Natural killer cell (primary cell): ENCODE measurements at regions not wholly inside any gene's neighbourhood (a gene's known extent, or its start where the extent isn't known, plus 50 kb on each side); places are given as distances from the start of the nearest gene placed in this dataset.

ENCODE experiments used
- ATAC-seq, 3 donors: fragments of 150-1000 bp in 2 of 3; fragments of 200-7000 bp in 1 of 3; cut with Tn5 transposase; 1 replicate in 1 of 3; 2 replicates in 2 of 3; pipeline ENCODE4 v1.10.0; 2021; ENCODE audit warnings: mild to moderate bottlenecking in 2 of 3, moderate library complexity in 2 of 3
- DNase-seq, 2 donors: peaks; one replicate each; pipeline versions ENCODE4 v3.0.0 to v3.0.0-alpha.2; 2013 to 2021; ENCODE audit warnings: mixed read lengths in 1 of 2
- H3K27ac ChIP-seq: one replicate; pipeline ENCODE4 v1.5.1; 2013; ENCODE audit warnings: mild to moderate bottlenecking, low read length
- H3K27me3 ChIP-seq: one replicate; pipeline ENCODE4 v1.6.1; 2013; ENCODE audit warnings: low read length; ENCODE audit not compliant: control insufficient read depth, insufficient read depth
- H3K36me3 ChIP-seq: one replicate; pipeline ENCODE4 v1.6.1; 2013; ENCODE audit warnings: low read length; ENCODE audit not compliant: control insufficient read depth, insufficient read depth
- H3K4me1 ChIP-seq: one replicate; pipeline ENCODE4 v1.6.1; 2013; ENCODE audit warnings: low read length; ENCODE audit not compliant: control insufficient read depth, insufficient read depth
- H3K4me3 ChIP-seq: one replicate; pipeline ENCODE4 v1.5.1; 2013; ENCODE audit warnings: low read length
- H3K9me3 ChIP-seq: one replicate; pipeline ENCODE4 v1.6.1; 2013; ENCODE audit warnings: low read length; ENCODE audit not compliant: control insufficient read depth, insufficient read depth
- H3K27ac Mint-ChIP-seq, 2 donors: one replicate each; pipeline ENCODE4 v1.8.0; 2022; ENCODE audit warnings: mild to moderate bottlenecking in 2 of 2, mixed read lengths in 2 of 2, moderate library complexity in 1 of 2
- H3K27me3 Mint-ChIP-seq, 2 donors: one replicate each; pipeline ENCODE4 v1.8.0; 2022; ENCODE audit warnings: low read depth in 2 of 2, mixed read lengths in 2 of 2
- H3K36me3 Mint-ChIP-seq: one replicate; pipeline ENCODE4 v1.8.0; 2022; ENCODE audit warnings: mixed read lengths
- H3K4me1 Mint-ChIP-seq, 2 donors: one replicate each; pipeline ENCODE4 v1.8.0; 2022; ENCODE audit warnings: mixed read lengths in 2 of 2
- H3K4me3 Mint-ChIP-seq: one replicate; pipeline ENCODE4 v1.8.0; 2022; ENCODE audit warnings: mild to moderate bottlenecking, moderate library complexity, mixed read lengths
- H3K9me3 Mint-ChIP-seq, 2 donors: one replicate each; pipeline ENCODE4 v1.8.0; 2022; ENCODE audit warnings: mixed read lengths in 2 of 2
- WGBS: methylation state at CpG from one replicate; pipeline ENCODE4 v1.1.7; 2013; ENCODE audit warnings: missing lambda C conversion rate; ENCODE audit not compliant: insufficient coverage; 5-methylcytosine and 5-hydroxymethylcytosine counted together
- intact Hi-C: fragments of 100-400 bp; cut with micrococcal nuclease; formaldehyde crosslinking; loops from one replicate; pipeline ENCODE4 v1.14.2; 2022
- TF ChIP-seq, protein P1 (sequence below): fragments of 200-600 bp; IDR thresholded peaks from one replicate; pipeline ENCODE4 v1.8.0; 2022; ENCODE audit warnings: antibody characterized with exemption

DNA sequence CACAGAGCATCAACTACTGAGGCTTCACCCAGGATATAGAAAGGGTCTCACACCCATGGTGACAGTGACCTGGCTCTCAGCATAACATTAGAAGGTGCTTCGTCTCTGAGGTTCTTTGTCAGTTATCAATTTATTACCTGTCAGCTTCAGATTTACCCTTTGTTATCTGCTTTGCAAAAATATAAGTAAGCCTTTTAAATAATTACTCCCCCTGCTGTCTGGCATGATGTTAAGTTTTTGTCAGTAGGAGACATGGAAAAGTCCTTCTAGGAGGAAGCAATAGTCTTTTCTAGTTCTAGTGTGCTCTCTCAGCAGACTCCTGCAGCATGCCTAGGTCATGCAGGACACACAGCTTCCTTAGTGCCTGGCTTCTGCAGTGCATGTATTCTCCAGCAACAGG lies 149.9 kb downstream of the RDH14 start:
- no peaks in the 10 kb centered on the region for H3K36me3 Mint-ChIP-seq
- no peak overlapping the region for H3K4me3 Mint-ChIP-seq
- ATAC-seq: no peak
- H3K27me3 Mint-ChIP-seq: peaks cover 0 to 3% of the 10 kb centered on the region in 2 donors
- Histone ChIP-seq H3K9me3 (no peaks in the 10 kb centered on the region), H3K36me3 (no peaks in the 10 kb centered on the region), H3K27me3 (no peaks in the 10 kb centered on the region), H3K4me1 (no peaks in the 10 kb centered on the region), H3K27ac (no peak overlapping the region), H3K4me3 (no peak overlapping the region)
- WGBS: 88% methylated on average over 1 of the region's 1 CpG
- intact Hi-C loops: no loop called here
- no peak for DNase-seq
- H3K9me3 Mint-ChIP-seq: peaks cover 2 to 4% of the 10 kb centered on the region in 2 donors
- H3K4me1 Mint-ChIP-seq: no peaks in the 10 kb centered on the region
- H3K27ac Mint-ChIP-seq: no peak overlapping the region
- TF ChIP-seq, protein P1, sequence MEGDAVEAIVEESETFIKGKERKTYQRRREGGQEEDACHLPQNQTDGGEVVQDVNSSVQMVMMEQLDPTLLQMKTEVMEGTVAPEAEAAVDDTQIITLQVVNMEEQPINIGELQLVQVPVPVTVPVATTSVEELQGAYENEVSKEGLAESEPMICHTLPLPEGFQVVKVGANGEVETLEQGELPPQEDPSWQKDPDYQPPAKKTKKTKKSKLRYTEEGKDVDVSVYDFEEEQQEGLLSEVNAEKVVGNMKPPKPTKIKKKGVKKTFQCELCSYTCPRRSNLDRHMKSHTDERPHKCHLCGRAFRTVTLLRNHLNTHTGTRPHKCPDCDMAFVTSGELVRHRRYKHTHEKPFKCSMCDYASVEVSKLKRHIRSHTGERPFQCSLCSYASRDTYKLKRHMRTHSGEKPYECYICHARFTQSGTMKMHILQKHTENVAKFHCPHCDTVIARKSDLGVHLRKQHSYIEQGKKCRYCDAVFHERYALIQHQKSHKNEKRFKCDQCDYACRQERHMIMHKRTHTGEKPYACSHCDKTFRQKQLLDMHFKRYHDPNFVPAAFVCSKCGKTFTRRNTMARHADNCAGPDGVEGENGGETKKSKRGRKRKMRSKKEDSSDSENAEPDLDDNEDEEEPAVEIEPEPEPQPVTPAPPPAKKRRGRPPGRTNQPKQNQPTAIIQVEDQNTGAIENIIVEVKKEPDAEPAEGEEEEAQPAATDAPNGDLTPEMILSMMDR: no peak

DNA sequence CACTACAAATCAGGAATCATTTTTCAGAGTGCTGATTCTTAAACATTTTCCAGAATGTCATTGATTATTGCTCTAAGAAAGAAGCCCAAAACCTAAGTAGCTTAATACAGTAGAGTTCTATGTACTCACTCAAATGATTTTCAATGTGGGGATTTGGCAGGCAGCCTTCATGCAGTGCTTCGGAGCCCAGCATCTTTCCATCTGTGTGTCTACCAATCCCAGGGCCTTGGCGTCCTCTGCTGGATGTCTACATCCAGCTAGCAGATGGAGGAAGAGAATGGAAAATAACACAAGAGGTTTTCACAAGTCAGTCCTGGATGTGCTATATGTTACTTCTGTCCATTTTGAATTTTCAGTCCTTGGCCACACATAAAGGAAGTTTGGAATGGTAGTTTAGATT lies 151.8 kb downstream of the RDH14 start:
- no peak overlapping the region for H3K4me3 Mint-ChIP-seq
- H3K27me3 Mint-ChIP-seq: peaks cover 0 to 3% of the 10 kb centered on the region in 2 donors
- no peak overlapping the region for H3K27ac ChIP-seq
- WGBS: 88% methylated on average over 2 of the region's 2 CpGs
- DNase-seq: no peak
- no peaks in the 10 kb centered on the region for H3K36me3 ChIP-seq
- no peaks in the 10 kb centered on the region for H3K9me3 ChIP-seq
- H3K4me1 ChIP-seq: no peaks in the 10 kb centered on the region
- H3K9me3 Mint-ChIP-seq: peaks cover 2% of the 10 kb centered on the region in 2 donors
- no peak overlapping the region for H3K27ac Mint-ChIP-seq
- no peaks in the 10 kb centered on the region for H3K4me1 Mint-ChIP-seq
- ATAC-seq: no peak
- TF ChIP-seq, protein P1: no peak
- intact Hi-C loops: no loop called here
- H3K36me3 Mint-ChIP-seq: no peaks in the 10 kb centered on the region
- no peak overlapping the region for H3K4me3 ChIP-seq
- H3K27me3 ChIP-seq: no peaks in the 10 kb centered on the region

DNA sequence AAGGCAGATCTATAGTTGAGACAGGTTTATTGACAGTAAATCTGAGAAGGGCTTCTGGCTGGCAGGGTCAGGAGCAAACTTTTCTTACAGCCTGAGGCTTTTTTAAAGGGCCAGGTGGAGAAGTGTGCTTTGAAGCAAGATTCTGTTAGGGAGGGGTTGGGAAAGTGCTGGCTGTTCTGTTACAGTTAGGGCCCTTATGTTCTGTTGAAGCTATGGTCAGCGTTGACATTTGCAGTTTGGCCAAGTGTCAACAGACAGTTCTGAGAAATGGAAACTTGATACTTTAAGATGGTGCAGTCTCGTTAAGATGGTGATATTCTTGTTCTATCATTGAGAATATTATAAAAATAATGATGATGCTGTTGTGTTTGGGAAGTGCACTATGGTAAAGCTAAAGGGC lies 154.2 kb downstream of the RDH14 start:
- H3K27ac Mint-ChIP-seq: no peak overlapping the region
- H3K27me3 Mint-ChIP-seq: peaks cover 0 to 6% of the 10 kb centered on the region in 2 donors
- TF ChIP-seq, protein P1: no peak
- H3K4me3 Mint-ChIP-seq: no peak overlapping the region
- Histone ChIP-seq H3K36me3 (no peaks in the 10 kb centered on the region), H3K9me3 (no peaks in the 10 kb centered on the region), H3K27me3 (no peaks in the 10 kb centered on the region), H3K27ac (no peak overlapping the region), H3K4me3 (no peak overlapping the region), H3K4me1 (no peaks in the 10 kb centered on the region)
- 88% methylated on average over 2 of the region's 2 CpGs for WGBS
- H3K4me1 Mint-ChIP-seq: no peaks in the 10 kb centered on the region
- ATAC-seq (no peak), DNase-seq (no peak)
- no peaks in the 10 kb centered on the region for H3K36me3 Mint-ChIP-seq
- peaks cover 2% of the 10 kb centered on the region in 2 donors for H3K9me3 Mint-ChIP-seq
- intact Hi-C loops: no loop called here

DNA sequence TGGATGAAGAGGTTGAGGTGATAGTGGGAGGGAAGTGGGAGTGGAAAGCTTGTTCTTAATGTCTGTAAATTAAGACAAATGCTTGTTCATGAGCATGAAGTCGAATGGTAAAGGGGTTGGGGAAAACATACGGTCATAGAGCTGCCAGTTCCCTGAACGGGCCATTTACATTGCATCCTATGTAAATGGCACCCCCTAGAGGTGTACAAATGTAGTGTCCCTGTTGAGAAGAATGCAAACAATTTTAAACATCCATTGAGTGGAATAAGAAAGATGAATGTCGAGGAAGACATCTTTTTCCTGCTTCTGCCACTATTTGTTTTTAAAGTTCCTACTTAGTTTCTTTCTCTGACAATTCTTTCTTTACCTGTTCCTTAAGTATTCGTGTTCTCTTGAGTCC lies 155.7 kb downstream of the RDH14 start:
- no peak overlapping the region for H3K27ac Mint-ChIP-seq
- H3K9me3 Mint-ChIP-seq: peaks cover 2% of the 10 kb centered on the region in 2 donors
- no peaks in the 10 kb centered on the region for H3K4me1 Mint-ChIP-seq
- intact Hi-C loops: no loop called here
- no peak for DNase-seq
- Histone ChIP-seq H3K4me3 (no peak overlapping the region), H3K9me3 (no peaks in the 10 kb centered on the region), H3K4me1 (no peaks in the 10 kb centered on the region), H3K36me3 (no peaks in the 10 kb centered on the region), H3K27me3 (no peaks in the 10 kb centered on the region), H3K27ac (no peak overlapping the region)
- H3K27me3 Mint-ChIP-seq: peaks cover 0 to 6% of the 10 kb centered on the region in 2 donors
- TF ChIP-seq, protein P1: no peak
- H3K4me3 Mint-ChIP-seq: no peak overlapping the region
- no peaks in the 10 kb centered on the region for H3K36me3 Mint-ChIP-seq
- no peak for ATAC-seq
- WGBS: 62% methylated on average over 4 of the region's 5 CpGs
